Hepatocyte (in vitro differentiated cells): ENCODE measurements at regions not wholly inside any gene's neighbourhood (a gene's known extent, or its start where the extent isn't known, plus 50 kb on each side); places are given as distances from the start of the nearest gene placed in this dataset.

Experiments
- EZH2 ChIP-seq: fragments of 200-600 bp; sonication (generic); IDR thresholded peaks from 2 replicates; pipeline ENCODE4 v1.6.1; 2016; ENCODE audit warnings: antibody characterized with exemption, mild to moderate bottlenecking, borderline replicate concordance
- EZH2phosphoT487 ChIP-seq: fragments of 200-600 bp; sonication (generic); IDR thresholded peaks from one replicate; pipeline ENCODE4 v1.6.1; 2018; ENCODE audit warnings: antibody characterized with exemption, mild to moderate bottlenecking, low read depth, moderate library complexity; ENCODE audit not compliant: unreplicated experiment, severe bottlenecking
- TF ChIP-seq, protein P1 (sequence below): fragments of 200-600 bp; sonication (generic); IDR thresholded peaks from 2 replicates; pipeline ENCODE4 v1.5.1; 2016; ENCODE audit warnings: antibody characterized with exemption, mild to moderate bottlenecking; ENCODE audit not compliant: poor library complexity

DNA sequence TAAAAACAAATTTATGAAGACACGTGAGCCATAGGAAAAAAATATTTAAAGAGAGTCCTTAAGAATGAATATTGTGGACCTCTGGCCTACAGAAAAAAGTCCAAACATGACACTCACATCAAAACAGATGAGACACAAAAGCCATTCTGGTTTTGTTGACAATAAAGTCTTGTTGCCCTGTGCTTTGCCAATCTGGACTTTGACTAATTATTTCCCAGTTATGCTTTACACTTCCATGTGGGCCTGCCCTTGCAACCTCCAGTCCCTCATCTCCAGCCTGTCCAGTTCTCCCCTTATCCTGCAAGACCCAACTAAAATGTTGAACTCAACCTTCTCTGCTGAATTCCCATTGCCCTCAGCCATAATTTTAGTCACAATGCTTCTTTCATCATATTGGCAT lies 184.5 kb upstream of the SERP2 start:
- TF ChIP-seq, protein P1, sequence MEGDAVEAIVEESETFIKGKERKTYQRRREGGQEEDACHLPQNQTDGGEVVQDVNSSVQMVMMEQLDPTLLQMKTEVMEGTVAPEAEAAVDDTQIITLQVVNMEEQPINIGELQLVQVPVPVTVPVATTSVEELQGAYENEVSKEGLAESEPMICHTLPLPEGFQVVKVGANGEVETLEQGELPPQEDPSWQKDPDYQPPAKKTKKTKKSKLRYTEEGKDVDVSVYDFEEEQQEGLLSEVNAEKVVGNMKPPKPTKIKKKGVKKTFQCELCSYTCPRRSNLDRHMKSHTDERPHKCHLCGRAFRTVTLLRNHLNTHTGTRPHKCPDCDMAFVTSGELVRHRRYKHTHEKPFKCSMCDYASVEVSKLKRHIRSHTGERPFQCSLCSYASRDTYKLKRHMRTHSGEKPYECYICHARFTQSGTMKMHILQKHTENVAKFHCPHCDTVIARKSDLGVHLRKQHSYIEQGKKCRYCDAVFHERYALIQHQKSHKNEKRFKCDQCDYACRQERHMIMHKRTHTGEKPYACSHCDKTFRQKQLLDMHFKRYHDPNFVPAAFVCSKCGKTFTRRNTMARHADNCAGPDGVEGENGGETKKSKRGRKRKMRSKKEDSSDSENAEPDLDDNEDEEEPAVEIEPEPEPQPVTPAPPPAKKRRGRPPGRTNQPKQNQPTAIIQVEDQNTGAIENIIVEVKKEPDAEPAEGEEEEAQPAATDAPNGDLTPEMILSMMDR: no peak
- TF ChIP-seq EZH2phosphoT487 (no peak), EZH2 (no peak)
